ENCODE measurements at regions not wholly inside any gene's neighbourhood (a gene's known extent, or its start where the extent isn't known, plus 50 kb on each side); places are given as distances from the start of the nearest gene placed in this dataset.
A peak's percentile ranks its signal among the peaks of the same experiment; 100 is the strongest.

- TF ChIP-seq CTCF (IDR thresholded peaks at IDR 0.05; ENCODE audit: extremely low read depth, insufficient read depth, missing control alignments) = no peak
- in situ Hi-C loops (cut with MboI; ENCODE audit: low pct_unique_long_range_greater_than_20kb, low sequenced_read_pairs, unreplicated experiment) = no loop called here
- no peak for DNase-seq (ENCODE audit: low spot score)
These were observed 77.9 kb upstream of the TNFSF4 start for GRCh38 chr1:173285048-173285447.

- in situ Hi-C loops (cut with MboI; ENCODE audit: low pct_unique_long_range_greater_than_20kb, low sequenced_read_pairs, unreplicated experiment) = no loop called here
- DNase-seq (ENCODE audit: low spot score) = no peak
- no peak for TF ChIP-seq CTCF (IDR thresholded peaks at IDR 0.05; ENCODE audit: extremely low read depth, insufficient read depth, missing control alignments)
These were observed 80.7 kb upstream of the TNFSF4 start for GRCh38 chr1:173287785-173288184.

GRCh38 chr1:173293756-173294155, 86.6 kb upstream of the TNFSF4 start:
- DNase-seq (ENCODE audit: low spot score) = no peak

DNA sequence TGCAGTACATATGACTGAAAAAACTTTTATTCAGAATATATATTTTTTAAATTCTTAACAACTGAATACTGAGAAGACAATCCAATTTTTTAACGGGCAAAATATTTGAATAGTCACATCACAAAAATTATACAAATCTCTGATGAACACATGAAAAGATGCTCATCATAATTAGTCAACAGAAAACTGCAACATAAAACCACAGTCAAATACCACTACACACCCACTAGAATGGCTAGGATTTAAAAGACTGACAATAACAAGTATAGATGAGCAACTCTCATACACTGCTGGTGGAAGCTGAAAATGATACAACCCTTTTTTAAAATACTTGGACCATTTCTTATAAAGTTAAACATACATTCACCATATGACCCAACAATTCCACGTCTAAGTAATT, 87.7 kb upstream of the TNFSF4 start:
- no peak for DNase-seq (ENCODE audit: low spot score)
- no peak for TF ChIP-seq CTCF (IDR thresholded peaks at IDR 0.05; ENCODE audit: extremely low read depth, insufficient read depth, missing control alignments)
- in situ Hi-C loops (cut with MboI; ENCODE audit: low pct_unique_long_range_greater_than_20kb, low sequenced_read_pairs, unreplicated experiment) = no loop called here

More at GRCh38 chr1:173293756-173294155, 86.6 kb upstream of the TNFSF4 start:
- in situ Hi-C loops (cut with MboI; ENCODE audit: low pct_unique_long_range_greater_than_20kb, low sequenced_read_pairs, unreplicated experiment) = no loop called here
- no peak for TF ChIP-seq CTCF (IDR thresholded peaks at IDR 0.05; ENCODE audit: extremely low read depth, insufficient read depth, missing control alignments)

DNA sequence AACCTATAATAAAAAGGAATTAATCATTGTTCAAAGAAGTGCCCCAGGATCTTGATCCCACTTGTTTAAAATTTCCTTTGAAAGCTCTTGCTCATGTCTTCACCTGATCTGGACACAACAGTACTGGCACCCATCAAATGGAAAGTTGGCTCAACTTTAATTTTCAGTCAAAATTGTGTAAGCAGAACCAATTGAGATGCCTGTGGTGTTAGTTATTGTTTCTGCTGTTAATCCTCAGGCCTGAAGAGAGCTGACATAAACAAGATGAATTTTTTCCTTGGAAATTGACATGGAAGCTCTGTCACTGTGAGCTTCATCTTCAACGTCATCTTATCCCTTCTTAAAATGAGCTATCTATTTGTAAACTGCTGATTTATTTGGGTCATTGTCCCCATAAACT, 88.3 kb upstream of the TNFSF4 start:
- DNase-seq (ENCODE audit: low spot score) = no peak
- in situ Hi-C loops (cut with MboI; ENCODE audit: low pct_unique_long_range_greater_than_20kb, low sequenced_read_pairs, unreplicated experiment) = no loop called here
- TF ChIP-seq CTCF (IDR thresholded peaks at IDR 0.05; ENCODE audit: extremely low read depth, insufficient read depth, missing control alignments) = no peak

DNA sequence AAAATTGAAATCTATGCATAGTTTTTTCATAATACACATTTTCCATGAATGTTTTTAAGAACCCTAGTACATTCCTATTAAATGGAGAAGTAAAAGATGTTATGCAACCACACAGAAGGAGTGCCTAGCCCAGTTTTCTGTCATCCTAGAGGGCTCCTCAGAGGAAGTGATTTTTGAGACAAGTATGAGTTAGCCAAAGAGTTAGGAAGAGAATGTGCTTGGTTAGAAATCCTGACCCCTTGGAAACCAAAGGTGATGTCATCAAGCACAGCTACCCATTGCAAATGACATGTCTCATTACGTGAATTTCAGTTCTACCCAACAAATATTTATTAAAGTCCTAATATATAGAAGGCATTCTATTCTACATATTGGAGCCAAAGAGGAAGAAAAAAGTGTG, 88.9 kb upstream of the TNFSF4 start:
- in situ Hi-C loops (cut with MboI; ENCODE audit: low pct_unique_long_range_greater_than_20kb, low sequenced_read_pairs, unreplicated experiment) = no loop called here
- DNase-seq (ENCODE audit: low spot score) = no peak
- TF ChIP-seq CTCF (IDR thresholded peaks at IDR 0.05; ENCODE audit: extremely low read depth, insufficient read depth, missing control alignments) = no peak

- peak; percentile 46 for DNase-seq (ENCODE audit: low spot score)
- in situ Hi-C loops (cut with MboI; ENCODE audit: low pct_unique_long_range_greater_than_20kb, low sequenced_read_pairs, unreplicated experiment) = no loop called here
These were observed 90.8 kb upstream of the TNFSF4 start for GRCh38 chr1:173297798-173298391.

More at GRCh38 chr1:173297798-173298391, 90.8 kb upstream of the TNFSF4 start:
- TF ChIP-seq CTCF (IDR thresholded peaks at IDR 0.05; ENCODE audit: extremely low read depth, insufficient read depth, missing control alignments) = no peak

Measured in GM13977 (cell line).